ENCODE measurements at regions not wholly inside any gene's neighbourhood (a gene's known extent, or its start where the extent isn't known, plus 50 kb on each side); places are given as distances from the start of the nearest gene placed in this dataset.

GRCh38 chr5:174339130-174339529 lies 293.6 kb downstream of the NSG2 start:
- Histone ChIP-seq H3K9me3 (no peaks in the 10 kb centered on the region), H3K4me3 (no peak overlapping the region), H3K27me3 (peaks cover 22% of the 10 kb centered on the region), H3K4me1 (no peaks in the 10 kb centered on the region), H3K27ac (no peak overlapping the region), H3K36me3 (no peaks in the 10 kb centered on the region)
- DNase-seq (no peak), ATAC-seq (no peak)
- no peak for TF ChIP-seq CTCF (IDR thresholded peaks at IDR 0.05)
- intact Hi-C loops (cut with DNase I): no loop called here

GRCh38 chr5:174340226-174340625 lies 294.7 kb downstream of the NSG2 start:
- ATAC-seq: no peak
- no peak for DNase-seq
- Histone ChIP-seq H3K27me3 (peaks cover 32% of the 10 kb centered on the region), H3K4me1 (no peaks in the 10 kb centered on the region), H3K4me3 (no peak overlapping the region), H3K36me3 (no peaks in the 10 kb centered on the region), H3K9me3 (no peaks in the 10 kb centered on the region), H3K27ac (no peak overlapping the region)
- intact Hi-C loops (cut with DNase I): no loop called here
- no peak for TF ChIP-seq CTCF (IDR thresholded peaks at IDR 0.05)

GRCh38 chr5:174342696-174343095 lies 297.2 kb downstream of the NSG2 start:
- no peak for TF ChIP-seq CTCF (IDR thresholded peaks at IDR 0.05)
- intact Hi-C loops (cut with DNase I): no loop called here
- Histone ChIP-seq H3K27me3 (peaks cover 12% of the 10 kb centered on the region), H3K4me3 (no peak overlapping the region), H3K4me1 (no peaks in the 10 kb centered on the region), H3K27ac (no peak overlapping the region), H3K9me3 (no peaks in the 10 kb centered on the region), H3K36me3 (no peaks in the 10 kb centered on the region)
- ATAC-seq (no peak), DNase-seq (no peak)

- ATAC-seq: no peak
- intact Hi-C loops (cut with DNase I): no loop called here
- H3K9me3 ChIP-seq: no peaks in the 10 kb centered on the region
- peaks cover 12% of the 10 kb centered on the region for H3K27me3 ChIP-seq
- DNase-seq: no peak
- H3K4me1 ChIP-seq: no peaks in the 10 kb centered on the region
- no peak overlapping the region for H3K4me3 ChIP-seq
- H3K27ac ChIP-seq: no peak overlapping the region
- TF ChIP-seq CTCF (IDR thresholded peaks at IDR 0.05): no peak
- H3K36me3 ChIP-seq: no peaks in the 10 kb centered on the region
These were observed 298.3 kb downstream of the NSG2 start for GRCh38 chr5:174343826-174344225.

GRCh38 chr5:174344335-174344734 lies 298.8 kb downstream of the NSG2 start:
- Histone ChIP-seq H3K27ac (no peak overlapping the region), H3K4me1 (no peaks in the 10 kb centered on the region), H3K36me3 (no peaks in the 10 kb centered on the region), H3K4me3 (no peak overlapping the region), H3K27me3 (peaks cover 12% of the 10 kb centered on the region), H3K9me3 (no peaks in the 10 kb centered on the region)
- intact Hi-C loops (cut with DNase I): no loop called here
- DNase-seq (no peak), ATAC-seq (no peak)
- no peak for TF ChIP-seq CTCF (IDR thresholded peaks at IDR 0.05)

GRCh38 chr5:174347183-174347582 lies 301.7 kb downstream of the NSG2 start:
- no peak for DNase-seq
- intact Hi-C loops (cut with DNase I): no loop called here
- Histone ChIP-seq H3K9me3 (no peaks in the 10 kb centered on the region), H3K36me3 (no peaks in the 10 kb centered on the region), H3K4me1 (no peaks in the 10 kb centered on the region), H3K27ac (no peak overlapping the region), H3K4me3 (no peak overlapping the region), H3K27me3 (peaks cover 12% of the 10 kb centered on the region)
- TF ChIP-seq CTCF (IDR thresholded peaks at IDR 0.05): no peak
- no peak for ATAC-seq

All from upper lobe of right lung (tissue), 1 donor.